SJCRH30 (cell line): ENCODE measurements at regions not wholly inside any gene's neighbourhood (a gene's known extent, or its start where the extent isn't known, plus 50 kb on each side); places are given as distances from the start of the nearest gene placed in this dataset.
"Not testable (repeated sequence)": the region's sequence is repeated elsewhere in the genome, so short reads cannot be mapped to it uniquely, and the experiment has no call there.

Source experiments
- DNase-seq, 2 experiments: peaks; one replicate each; pipeline ENCODE4 v3.0.0-alpha.2; 2015 to 2020
- H3K27ac ChIP-seq: fragments of 250-450 bp; sonication (Bioruptor Pico); 2 replicates; pipeline ENCODE4 v1.5.1; 2020; ENCODE audit warnings: mild to moderate bottlenecking, moderate library complexity
- H3K27me3 ChIP-seq: fragments of 250-450 bp; sonication (Bioruptor Pico); 2 replicates; pipeline ENCODE4 v1.5.1; 2020; ENCODE audit warnings: mild to moderate bottlenecking, moderate library complexity
- H3K36me3 ChIP-seq: fragments of 250-450 bp; sonication (Bioruptor Pico); 2 replicates; pipeline ENCODE4 v1.5.1; 2020; ENCODE audit warnings: mild to moderate bottlenecking, moderate library complexity
- H3K4me1 ChIP-seq: fragments of 250-450 bp; sonication (Bioruptor Pico); 2 replicates; pipeline ENCODE4 v1.5.1; 2020; ENCODE audit warnings: mild to moderate bottlenecking, moderate library complexity
- H3K4me3 ChIP-seq: fragments of 250-450 bp; sonication (Bioruptor Pico); 2 replicates; pipeline ENCODE4 v1.5.1; 2020; ENCODE audit warnings: mild to moderate bottlenecking, moderate library complexity
- H3K9me3 ChIP-seq: fragments of 250-450 bp; sonication (Bioruptor Pico); replicated peaks from 2 replicates; pipeline ENCODE4 v1.5.1; 2020; ENCODE audit warnings: mild to moderate bottlenecking, moderate library complexity

- no peak overlapping the region for H3K27ac ChIP-seq
- no peak overlapping the region for H3K4me3 ChIP-seq
- H3K9me3 ChIP-seq = no peaks in the 10 kb centered on the region
- DNase-seq = no peak
- no peaks in the 10 kb centered on the region for H3K36me3 ChIP-seq
- H3K4me1 ChIP-seq = no peaks in the 10 kb centered on the region
- H3K27me3 ChIP-seq = no peaks in the 10 kb centered on the region
Measured at GRCh38 chr5:12959713-12960112, 984.8 kb downstream of the DNAH5 start.

- Histone ChIP-seq H3K36me3 (no peaks in the 10 kb centered on the region), H3K4me1 (no peaks in the 10 kb centered on the region), H3K4me3 (no peak overlapping the region), H3K27me3 (no peaks in the 10 kb centered on the region), H3K27ac (no peak overlapping the region), H3K9me3 (no peaks in the 10 kb centered on the region)
- no peak for DNase-seq
Measured at GRCh38 chr5:12952409-12952808, 992.1 kb downstream of the DNAH5 start.

- H3K36me3 ChIP-seq = no peaks in the 10 kb centered on the region
- no peaks in the 10 kb centered on the region for H3K9me3 ChIP-seq
- no peaks in the 10 kb centered on the region for H3K4me1 ChIP-seq
- H3K27ac ChIP-seq = no peak overlapping the region
- H3K27me3 ChIP-seq = no peaks in the 10 kb centered on the region
- DNase-seq = no peak
- no peak overlapping the region for H3K4me3 ChIP-seq
Measured at GRCh38 chr5:12951846-12952245, 992.6 kb downstream of the DNAH5 start.

- no peaks in the 10 kb centered on the region for H3K27me3 ChIP-seq
- H3K4me3 ChIP-seq = no peak overlapping the region
- no peaks in the 10 kb centered on the region for H3K36me3 ChIP-seq
- H3K9me3 ChIP-seq = no peaks in the 10 kb centered on the region
- H3K4me1 ChIP-seq = no peaks in the 10 kb centered on the region
- H3K27ac ChIP-seq = no peak overlapping the region
- DNase-seq = no peak
Measured at GRCh38 chr5:12947379-12947778, 997.1 kb downstream of the DNAH5 start.

GRCh38 chr5:12945477-12945876, 999.0 kb downstream of the DNAH5 start:
- not testable (repeated sequence) for H3K27me3 ChIP-seq, H3K9me3 ChIP-seq, DNase-seq, H3K36me3 ChIP-seq, H3K4me1 ChIP-seq, H3K27ac ChIP-seq, H3K4me3 ChIP-seq

GRCh38 chr5:12936221-12936620, 1008.3 kb downstream of the DNAH5 start:
- Histone ChIP-seq H3K4me3 (no peak overlapping the region), H3K4me1 (no peaks in the 10 kb centered on the region), H3K36me3 (no peaks in the 10 kb centered on the region), H3K27me3 (no peaks in the 10 kb centered on the region), H3K27ac (no peak overlapping the region), H3K9me3 (no peaks in the 10 kb centered on the region)
- no peak for DNase-seq

GRCh38 chr5:12934722-12935121, 1009.8 kb downstream of the DNAH5 start:
- Histone ChIP-seq H3K4me3 (no peak overlapping the region), H3K27me3 (no peaks in the 10 kb centered on the region), H3K36me3 (no peaks in the 10 kb centered on the region), H3K4me1 (no peaks in the 10 kb centered on the region), H3K27ac (no peak overlapping the region), H3K9me3 (no peaks in the 10 kb centered on the region)
- no peak for DNase-seq

GRCh38 chr5:12920527-12920926, 1016.3 kb upstream of the CTNND2 start:
- Histone ChIP-seq H3K27me3 (no peaks in the 10 kb centered on the region), H3K4me1 (no peaks in the 10 kb centered on the region), H3K27ac (no peak overlapping the region)

GRCh38 chr5:12911156-12911555, 1006.9 kb upstream of the CTNND2 start:
- H3K4me3 ChIP-seq = no peak overlapping the region
- no peak overlapping the region for H3K27ac ChIP-seq
- no peaks in the 10 kb centered on the region for H3K4me1 ChIP-seq
- no peak for DNase-seq
- H3K27me3 ChIP-seq = no peaks in the 10 kb centered on the region
- H3K9me3 ChIP-seq = no peaks in the 10 kb centered on the region
- no peaks in the 10 kb centered on the region for H3K36me3 ChIP-seq

More at GRCh38 chr5:12920527-12920926, 1016.3 kb upstream of the CTNND2 start:
- no peak for DNase-seq
- Histone ChIP-seq H3K9me3 (no peaks in the 10 kb centered on the region), H3K4me3 (no peak overlapping the region), H3K36me3 (no peaks in the 10 kb centered on the region)

GRCh38 chr5:12910641-12911040, 1006.4 kb upstream of the CTNND2 start:
- Histone ChIP-seq H3K9me3 (no peaks in the 10 kb centered on the region), H3K27ac (no peak overlapping the region), H3K4me1 (no peaks in the 10 kb centered on the region), H3K4me3 (no peak overlapping the region), H3K27me3 (no peaks in the 10 kb centered on the region), H3K36me3 (no peaks in the 10 kb centered on the region)
- no peak for DNase-seq

GRCh38 chr5:12902611-12903010, 998.4 kb upstream of the CTNND2 start:
- H3K27ac ChIP-seq = no peak overlapping the region
- no peaks in the 10 kb centered on the region for H3K9me3 ChIP-seq

GRCh38 chr5:12901696-12902095, 997.5 kb upstream of the CTNND2 start:
- H3K4me3 ChIP-seq = no peak overlapping the region
- no peaks in the 10 kb centered on the region for H3K27me3 ChIP-seq
- no peaks in the 10 kb centered on the region for H3K4me1 ChIP-seq
- H3K36me3 ChIP-seq = no peaks in the 10 kb centered on the region
- no peak for DNase-seq
- no peak overlapping the region for H3K27ac ChIP-seq
- H3K9me3 ChIP-seq = no peaks in the 10 kb centered on the region

More at GRCh38 chr5:12902611-12903010, 998.4 kb upstream of the CTNND2 start:
- Histone ChIP-seq H3K4me1 (no peaks in the 10 kb centered on the region), H3K36me3 (no peaks in the 10 kb centered on the region), H3K27me3 (no peaks in the 10 kb centered on the region), H3K4me3 (no peak overlapping the region)
- DNase-seq = no peak

GRCh38 chr5:12896086-12896485, 991.8 kb upstream of the CTNND2 start:
- no peak overlapping the region for H3K4me3 ChIP-seq
- H3K4me1 ChIP-seq = no peaks in the 10 kb centered on the region
- H3K9me3 ChIP-seq = no peaks in the 10 kb centered on the region
- no peaks in the 10 kb centered on the region for H3K27me3 ChIP-seq
- H3K36me3 ChIP-seq = no peaks in the 10 kb centered on the region
- DNase-seq = no peak
- no peak overlapping the region for H3K27ac ChIP-seq

- no peak for DNase-seq
- Histone ChIP-seq H3K36me3 (no peaks in the 10 kb centered on the region), H3K4me3 (no peak overlapping the region), H3K27me3 (no peaks in the 10 kb centered on the region), H3K27ac (no peak overlapping the region), H3K9me3 (no peaks in the 10 kb centered on the region), H3K4me1 (no peaks in the 10 kb centered on the region)
Measured at GRCh38 chr5:12885018-12885417, 980.8 kb upstream of the CTNND2 start.

- no peaks in the 10 kb centered on the region for H3K4me1 ChIP-seq
- H3K9me3 ChIP-seq = no peaks in the 10 kb centered on the region
- no peak overlapping the region for H3K4me3 ChIP-seq
- H3K27ac ChIP-seq = no peak overlapping the region
- no peak for DNase-seq
- H3K36me3 ChIP-seq = no peaks in the 10 kb centered on the region
- no peaks in the 10 kb centered on the region for H3K27me3 ChIP-seq
Measured at GRCh38 chr5:12883395-12883794, 979.1 kb upstream of the CTNND2 start.

- no peaks in the 10 kb centered on the region for H3K4me1 ChIP-seq
- H3K36me3 ChIP-seq = no peaks in the 10 kb centered on the region
- no peaks in the 10 kb centered on the region for H3K9me3 ChIP-seq
- H3K4me3 ChIP-seq = no peak overlapping the region
- no peak for DNase-seq
- H3K27ac ChIP-seq = no peak overlapping the region
- H3K27me3 ChIP-seq = no peaks in the 10 kb centered on the region
Measured at GRCh38 chr5:12876541-12877298, 972.5 kb upstream of the CTNND2 start.
